HUES48 (cell line): ENCODE measurements at regions not wholly inside any gene's neighbourhood (a gene's known extent, or its start where the extent isn't known, plus 50 kb on each side); places are given as distances from the start of the nearest gene placed in this dataset.

ENCODE experiments used
- H3K27ac ChIP-seq: one replicate; pipeline ENCODE4 v1.7.0; 2013; ENCODE audit warnings: low read depth, low read length, inconsistent platforms
- H3K27me3 ChIP-seq: 2 replicates; pipeline ENCODE4 v1.6.1; 2013; ENCODE audit warnings: mild to moderate bottlenecking, low read length; ENCODE audit not compliant: control insufficient read depth, insufficient read depth
- H3K36me3 ChIP-seq: 2 replicates; pipeline ENCODE4 v1.6.1; 2013; ENCODE audit warnings: low read length; ENCODE audit not compliant: control insufficient read depth, insufficient read depth
- H3K4me1 ChIP-seq: 2 replicates; pipeline ENCODE4 v1.6.1; 2013; ENCODE audit warnings: mild to moderate bottlenecking, low read length; ENCODE audit not compliant: control insufficient read depth, insufficient read depth
- H3K4me3 ChIP-seq: 2 replicates; pipeline ENCODE4 v1.5.1; 2013; ENCODE audit warnings: mild to moderate bottlenecking, low read depth, low read length
- H3K9ac ChIP-seq: 2 replicates; pipeline ENCODE4 v1.6.1; 2013; ENCODE audit warnings: mild to moderate bottlenecking, low read depth, low read length, moderate library complexity
- H3K9me3 ChIP-seq: 2 replicates; pipeline ENCODE4 v1.6.1; 2013; ENCODE audit warnings: low read length; ENCODE audit not compliant: control insufficient read depth, insufficient read depth

DNA sequence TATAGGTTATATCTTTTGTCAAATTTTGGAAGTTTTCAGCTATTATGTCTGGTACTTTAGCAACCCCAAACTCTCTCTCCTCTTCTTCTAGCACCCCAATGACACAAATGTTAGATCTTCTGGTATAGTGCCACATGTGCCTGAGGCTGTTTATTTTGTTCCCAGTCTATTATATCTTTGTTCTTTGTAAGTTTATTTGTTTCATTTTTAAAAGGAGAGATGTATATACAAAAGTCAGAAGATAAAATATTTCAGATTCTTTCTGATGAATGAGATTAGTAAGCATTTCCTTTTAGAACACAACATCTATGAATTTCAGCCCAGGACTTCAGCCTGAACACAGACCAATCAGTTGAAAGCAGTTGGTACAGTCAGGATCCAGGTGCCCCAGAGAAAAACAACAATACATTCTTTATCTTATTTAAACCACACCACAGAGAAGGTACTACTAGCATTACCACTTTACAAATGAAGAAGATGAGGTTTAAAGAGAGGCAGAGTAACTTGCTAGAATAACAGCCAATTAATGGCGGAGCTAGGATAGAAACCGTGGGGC lies 114.1 kb upstream of the BTG1 start:
- no peaks in the 10 kb centered on the region for H3K27me3 ChIP-seq
- H3K4me1 ChIP-seq = 0 out of 2 replicates have a peak, but pooled peaks cover 6% of the 10 kb centered on the region
- H3K4me3 ChIP-seq = no peak overlapping the region
- H3K27ac ChIP-seq = no peak overlapping the region
- H3K9ac ChIP-seq = no peak overlapping the region
- no peaks in the 10 kb centered on the region for H3K36me3 ChIP-seq
- H3K9me3 ChIP-seq = no peaks in the 10 kb centered on the region

GRCh38 chr12:92259291-92259690 lies 113.6 kb upstream of the BTG1 start:
- Histone ChIP-seq H3K9ac (no peak overlapping the region), H3K4me3 (no peak overlapping the region), H3K36me3 (no peaks in the 10 kb centered on the region), H3K27me3 (no peaks in the 10 kb centered on the region), H3K4me1 (0 out of 2 replicates have a peak, but pooled peaks cover 6% of the 10 kb centered on the region), H3K27ac (no peak overlapping the region), H3K9me3 (no peaks in the 10 kb centered on the region)

- no peaks in the 10 kb centered on the region for H3K27me3 ChIP-seq
- no peaks in the 10 kb centered on the region for H3K9me3 ChIP-seq
- no peak overlapping the region for H3K9ac ChIP-seq
- H3K4me3 ChIP-seq = no peak overlapping the region
- 0 out of 2 replicates have a peak, but pooled peaks cover 6% of the 10 kb centered on the region for H3K4me1 ChIP-seq
- no peaks in the 10 kb centered on the region for H3K36me3 ChIP-seq
- no peak overlapping the region for H3K27ac ChIP-seq
Measured at GRCh38 chr12:92257261-92257660, 111.6 kb upstream of the BTG1 start.

- H3K36me3 ChIP-seq = no peaks in the 10 kb centered on the region
- 0 out of 2 replicates have a peak, but pooled peaks cover 6% of the 10 kb centered on the region for H3K4me1 ChIP-seq
- H3K9me3 ChIP-seq = no peaks in the 10 kb centered on the region
- H3K4me3 ChIP-seq = no peak overlapping the region
- H3K27me3 ChIP-seq = no peaks in the 10 kb centered on the region
- no peak overlapping the region for H3K9ac ChIP-seq
- H3K27ac ChIP-seq = no peak overlapping the region
Measured at GRCh38 chr12:92255741-92256140, 110.1 kb upstream of the BTG1 start.

GRCh38 chr12:92253301-92253700 lies 107.7 kb upstream of the BTG1 start:
- 0 out of 2 replicates have a peak, but pooled peaks cover 6% of the 10 kb centered on the region for H3K4me1 ChIP-seq
- no peak overlapping the region for H3K27ac ChIP-seq
- H3K9ac ChIP-seq = no peak overlapping the region
- H3K27me3 ChIP-seq = no peaks in the 10 kb centered on the region
- no peaks in the 10 kb centered on the region for H3K36me3 ChIP-seq
- no peak overlapping the region for H3K4me3 ChIP-seq
- H3K9me3 ChIP-seq = no peaks in the 10 kb centered on the region

- Histone ChIP-seq H3K4me3 (no peak overlapping the region), H3K9ac (no peak overlapping the region), H3K27ac (no peak overlapping the region), H3K36me3 (no peaks in the 10 kb centered on the region), H3K27me3 (no peaks in the 10 kb centered on the region), H3K9me3 (no peaks in the 10 kb centered on the region), H3K4me1 (no peaks in the 10 kb centered on the region)
Measured at GRCh38 chr12:92248977-92249376, 103.3 kb upstream of the BTG1 start.

DNA sequence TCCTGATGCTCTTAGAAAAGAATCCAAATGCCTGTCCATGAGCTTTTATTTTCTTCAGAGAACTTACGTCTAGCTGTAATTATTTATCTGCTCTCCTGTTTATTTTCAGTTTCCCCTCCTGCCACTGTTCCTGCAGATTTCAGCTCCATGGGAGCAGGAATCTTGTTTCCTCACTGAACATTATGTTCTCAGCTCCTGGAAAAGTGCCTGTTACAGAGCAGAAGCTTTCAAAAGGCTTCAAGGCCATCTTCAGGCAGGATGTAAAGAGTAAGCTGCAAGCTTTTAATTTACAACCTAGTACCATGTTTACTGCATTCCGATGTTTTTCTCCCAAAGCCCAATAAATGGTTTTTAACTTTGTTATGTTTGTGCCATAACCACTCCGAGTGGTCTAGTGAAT lies 98.4 kb upstream of the BTG1 start:
- Histone ChIP-seq H3K27ac (no peak overlapping the region), H3K4me3 (no peak overlapping the region), H3K36me3 (no peaks in the 10 kb centered on the region)

DNA sequence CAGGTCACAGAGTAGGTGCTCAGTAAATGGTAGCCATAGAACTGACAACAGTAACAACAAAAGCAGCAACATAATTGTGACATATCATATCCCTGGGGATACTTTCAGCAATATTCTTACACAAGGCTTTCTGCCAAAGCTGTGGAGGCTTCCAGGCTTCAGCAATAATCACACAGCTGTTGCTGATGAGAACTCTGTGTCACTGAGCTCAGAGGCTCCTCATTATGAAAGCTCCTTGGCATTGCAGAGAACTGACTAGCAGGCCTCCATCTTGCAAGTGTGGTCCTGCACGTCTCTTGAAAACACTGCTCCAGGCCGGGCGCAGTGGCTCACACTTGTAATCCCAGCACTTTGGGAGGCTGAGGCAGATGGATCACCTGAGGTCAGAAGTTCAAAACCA lies 97.3 kb upstream of the BTG1 start:
- H3K4me1 ChIP-seq = no peaks in the 10 kb centered on the region
- no peaks in the 10 kb centered on the region for H3K36me3 ChIP-seq
- H3K4me3 ChIP-seq = no peak overlapping the region
- no peaks in the 10 kb centered on the region for H3K9me3 ChIP-seq
- no peak overlapping the region for H3K9ac ChIP-seq
- no peaks in the 10 kb centered on the region for H3K27me3 ChIP-seq
- no peak overlapping the region for H3K27ac ChIP-seq

More for the DNA sequence above, 98.4 kb upstream of the BTG1 start:
- H3K4me1 ChIP-seq = no peaks in the 10 kb centered on the region
- no peaks in the 10 kb centered on the region for H3K27me3 ChIP-seq
- no peaks in the 10 kb centered on the region for H3K9me3 ChIP-seq
- H3K9ac ChIP-seq = no peak overlapping the region

DNA sequence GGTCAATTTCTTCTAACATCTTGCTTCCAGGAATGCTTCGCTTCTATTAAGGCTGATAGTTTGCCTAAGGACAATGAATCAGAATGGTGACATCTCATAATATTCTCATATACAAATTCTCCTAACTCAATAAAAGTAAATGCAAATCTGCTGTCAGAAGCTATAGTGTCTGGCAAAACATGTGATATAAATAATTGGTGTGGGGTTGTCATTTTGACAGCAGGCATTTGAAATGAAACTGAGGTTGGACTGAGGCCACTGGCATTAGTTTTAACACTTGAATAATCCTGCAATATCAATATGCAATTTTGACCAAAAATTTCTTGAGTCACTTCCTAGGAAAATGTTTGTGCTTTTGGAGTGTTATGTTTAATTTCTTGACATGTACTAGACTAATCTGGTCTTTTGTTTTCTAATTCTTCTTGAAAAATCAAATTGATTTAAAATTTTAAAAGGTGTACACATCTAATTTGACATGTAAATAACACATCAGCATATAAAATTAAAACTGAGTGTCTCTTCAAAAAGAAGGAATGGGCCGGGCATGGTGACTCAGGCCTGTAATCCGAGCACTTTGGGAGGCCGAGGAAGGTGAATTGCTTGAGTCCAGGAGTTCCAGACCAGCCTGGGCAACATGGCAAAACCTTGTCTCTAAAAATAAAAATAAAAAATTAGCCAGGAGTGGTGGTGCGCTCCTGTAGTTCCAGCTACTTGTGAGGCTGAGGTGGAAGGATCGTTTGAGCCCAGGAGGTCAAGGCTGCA lies 92.3 kb upstream of the BTG1 start:
- H3K9me3 ChIP-seq = no peaks in the 10 kb centered on the region
- no peak overlapping the region for H3K9ac ChIP-seq
- H3K27ac ChIP-seq = no peak overlapping the region
- H3K4me3 ChIP-seq = no peak overlapping the region
- H3K36me3 ChIP-seq = no peaks in the 10 kb centered on the region
- H3K27me3 ChIP-seq = no peaks in the 10 kb centered on the region
- H3K4me1 ChIP-seq = no peaks in the 10 kb centered on the region

DNA sequence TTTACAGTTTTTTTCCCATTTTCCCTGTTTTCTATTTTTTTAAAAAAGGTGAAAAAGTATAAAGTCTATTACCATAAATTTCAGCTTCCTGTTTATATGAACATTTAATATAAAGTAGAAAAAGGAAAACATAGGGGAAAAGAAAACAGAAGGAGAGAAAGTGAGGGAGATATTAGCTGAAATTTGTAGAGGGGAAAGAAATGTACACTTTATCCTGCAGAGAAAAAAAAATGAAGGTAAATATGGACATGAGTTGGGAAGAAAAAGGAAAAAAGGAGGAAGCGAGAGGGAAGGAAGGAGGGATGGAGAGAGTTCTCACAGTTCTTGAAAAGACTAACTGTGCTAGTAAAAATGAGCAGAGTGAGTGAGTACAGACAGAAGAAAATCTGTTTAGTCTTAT lies 91.6 kb upstream of the BTG1 start:
- Histone ChIP-seq H3K9me3 (no peaks in the 10 kb centered on the region), H3K4me3 (no peak overlapping the region), H3K4me1 (no peaks in the 10 kb centered on the region), H3K36me3 (no peaks in the 10 kb centered on the region), H3K27ac (no peak overlapping the region), H3K9ac (no peak overlapping the region), H3K27me3 (no peaks in the 10 kb centered on the region)

GRCh38 chr12:92235703-92236472 lies 90.2 kb upstream of the BTG1 start:
- no peak overlapping the region for H3K4me3 ChIP-seq
- H3K36me3 ChIP-seq = no peaks in the 10 kb centered on the region
- no peaks in the 10 kb centered on the region for H3K4me1 ChIP-seq
- no peaks in the 10 kb centered on the region for H3K27me3 ChIP-seq
- no peak overlapping the region for H3K9ac ChIP-seq
- no peak overlapping the region for H3K27ac ChIP-seq
- no peaks in the 10 kb centered on the region for H3K9me3 ChIP-seq
